HAP-1 (cell line): ENCODE measurements at regions not wholly inside any gene's neighbourhood (a gene's known extent, or its start where the extent isn't known, plus 50 kb on each side); places are given as distances from the start of the nearest gene placed in this dataset.
"Not testable (repeated sequence)": the region's sequence is repeated elsewhere in the genome, so short reads cannot be mapped to it uniquely, and the experiment has no call there.

Experiments
- DNase-seq, 2 experiments: peaks; one replicate each; pipeline ENCODE4 v3.0.0-alpha.2; 2016 to 2020; ENCODE audit warnings: low spot score in 2 of 2
- H3K27me3 ChIP-seq: fragments of 250-450 bp; sonication (Bioruptor Pico); 2 replicates; pipeline ENCODE4 v1.5.1; 2020; ENCODE audit warnings: low read depth, mild to moderate bottlenecking, moderate library complexity
- H3K36me3 ChIP-seq: fragments of 250-450 bp; sonication (Bioruptor Pico); replicated peaks from 2 replicates; pipeline ENCODE4 v1.5.1; 2020; ENCODE audit warnings: mild to moderate bottlenecking
- H3K4me1 ChIP-seq: fragments of 250-450 bp; sonication (Bioruptor Pico); 2 replicates; pipeline ENCODE4 v1.5.1; 2020; ENCODE audit warnings: mild to moderate bottlenecking
- H3K4me3 ChIP-seq: fragments of 250-450 bp; sonication (Bioruptor Pico); 2 replicates; pipeline ENCODE4 v1.5.1; 2020; ENCODE audit warnings: mild to moderate bottlenecking, moderate library complexity
- H3K9me3 ChIP-seq: fragments of 250-450 bp; sonication (Bioruptor Pico); 2 replicates; pipeline ENCODE4 v1.5.1; 2020; ENCODE audit warnings: mild to moderate bottlenecking, moderate library complexity
- in situ Hi-C: fragments of 300-500 bp; cut with MboI; formaldehyde crosslinking; loops from 3 replicates; pipeline ENCODE4 v1.14.3; 2020; ENCODE audit warnings: low sequenced_read_pairs, inconsistent platforms, mixed read lengths

DNA sequence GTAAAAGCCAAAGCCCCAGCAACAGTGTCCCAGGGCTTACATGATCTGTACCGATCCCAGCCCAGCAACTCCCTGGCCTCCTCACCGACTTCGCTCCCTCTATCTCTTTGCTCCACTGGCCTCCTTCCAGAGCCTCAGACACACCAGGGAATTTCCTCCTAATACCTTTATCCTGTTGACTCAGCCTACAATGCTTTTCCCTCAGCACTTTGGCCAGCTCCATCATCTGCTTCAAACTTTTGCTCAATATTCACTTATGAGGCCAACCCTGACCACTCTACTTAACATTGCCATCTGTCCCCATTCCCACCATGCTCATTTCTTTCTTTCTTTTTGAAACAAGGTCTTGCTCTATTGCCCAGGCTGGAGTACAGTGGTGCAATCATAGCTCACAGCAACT lies 93.3 kb upstream of the COBL start:
- H3K4me3 ChIP-seq, H3K9me3 ChIP-seq, DNase-seq, H3K4me1 ChIP-seq, in situ Hi-C loops, H3K27me3 ChIP-seq, H3K36me3 ChIP-seq: not testable (repeated sequence)

DNA sequence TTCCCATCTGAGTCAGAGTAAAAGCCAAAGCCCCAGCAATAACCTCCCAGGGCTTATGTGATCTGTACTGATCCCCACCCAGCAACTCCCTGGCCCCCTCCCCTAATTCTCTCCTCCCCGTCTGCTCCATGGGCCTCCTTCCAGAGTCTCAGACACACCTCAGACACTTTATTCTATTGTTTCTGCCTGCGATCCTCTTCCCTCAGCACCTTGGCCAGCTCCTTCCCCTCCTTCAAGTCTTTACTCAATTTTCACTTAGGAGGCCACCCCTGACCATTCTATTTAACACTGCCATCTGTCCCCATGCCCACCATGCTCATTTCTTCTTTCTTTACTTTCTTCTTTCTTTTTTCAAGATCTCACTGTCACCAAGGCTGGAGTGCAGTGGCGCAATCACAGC lies 81.0 kb upstream of the COBL start:
- peak in 1 of 2 experiments; percentile 20 for DNase-seq
- H3K27me3 ChIP-seq, in situ Hi-C loops: not testable (repeated sequence)

DNA sequence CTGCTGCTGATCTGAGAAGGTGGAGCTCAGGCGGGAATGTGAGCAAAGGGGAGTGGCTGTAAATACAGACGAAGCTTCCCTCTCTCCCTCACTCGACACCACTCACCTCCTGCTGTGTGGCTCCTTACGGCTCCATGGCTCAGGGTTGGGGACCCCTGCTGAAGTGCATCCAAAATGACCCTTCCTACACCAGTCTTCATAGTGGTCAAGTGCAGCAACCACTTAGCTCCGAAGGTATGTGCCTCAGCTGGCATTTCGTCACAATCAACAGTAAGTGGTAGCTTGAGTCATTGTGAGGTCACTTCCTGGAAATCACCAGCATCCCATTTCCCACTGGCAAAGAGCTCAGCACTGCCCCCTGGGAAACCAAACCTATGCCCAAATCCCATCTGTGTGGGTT lies 76.4 kb upstream of the COBL start:
- DNase-seq, in situ Hi-C loops, H3K4me1 ChIP-seq, H3K9me3 ChIP-seq, H3K27me3 ChIP-seq, H3K36me3 ChIP-seq, H3K4me3 ChIP-seq: not testable (repeated sequence)

More for the DNA sequence above, 81.0 kb upstream of the COBL start:
- H3K9me3 ChIP-seq, H3K36me3 ChIP-seq, H3K4me1 ChIP-seq, H3K4me3 ChIP-seq: not testable (repeated sequence)

DNA sequence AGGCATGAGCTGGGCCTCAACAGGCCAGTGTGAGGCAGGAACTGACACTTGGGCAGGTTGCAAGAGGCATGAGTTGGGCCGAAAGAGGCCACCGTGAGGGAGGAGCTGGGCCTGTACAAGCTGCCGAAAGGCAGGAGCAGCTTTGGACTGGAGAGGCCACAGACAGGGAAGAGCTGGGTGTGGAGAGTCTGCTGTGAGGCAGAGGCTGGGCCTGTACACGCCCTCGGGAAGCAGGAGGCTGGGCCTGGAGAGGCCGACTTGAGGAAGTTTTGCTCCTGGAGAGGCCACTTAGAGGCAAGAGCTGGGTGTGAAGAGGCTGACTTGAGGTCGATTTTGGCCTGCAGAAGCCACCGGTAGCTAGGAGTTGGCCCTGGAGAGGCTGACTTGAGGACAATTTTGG lies 73.3 kb upstream of the COBL start:
- H3K4me1 ChIP-seq, H3K36me3 ChIP-seq, H3K4me3 ChIP-seq, in situ Hi-C loops, H3K9me3 ChIP-seq, H3K27me3 ChIP-seq, DNase-seq: not testable (repeated sequence)

DNA sequence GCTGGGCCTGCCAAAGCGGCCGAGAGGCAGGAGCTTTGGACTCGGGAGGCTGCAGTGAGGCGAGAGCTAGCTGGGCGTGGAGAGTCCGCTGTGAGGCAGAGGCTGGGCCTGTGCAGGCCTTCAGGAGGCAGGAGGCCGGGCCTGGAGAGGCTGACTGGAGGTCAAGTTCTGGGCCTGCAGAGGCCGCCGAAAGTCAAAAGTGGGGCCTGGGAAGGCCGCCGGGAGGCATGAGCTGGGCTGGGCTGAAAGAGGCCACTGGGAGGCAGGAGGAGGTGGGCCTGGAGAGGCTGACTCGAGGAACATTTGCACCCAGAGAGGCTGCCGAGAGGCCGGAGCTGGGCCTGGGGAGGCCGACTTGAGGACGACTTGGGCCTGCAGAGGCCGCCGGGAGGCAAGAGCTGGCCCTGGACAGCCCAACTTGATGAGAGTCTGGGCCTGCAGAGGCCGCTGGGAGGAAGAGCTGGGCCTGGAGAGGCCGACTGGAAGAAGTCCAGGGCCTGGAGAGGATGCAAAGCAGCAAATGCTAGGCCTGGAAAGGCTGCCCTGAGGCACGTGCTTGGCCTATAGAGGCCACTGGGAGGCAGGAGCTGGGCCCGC lies 72.7 kb upstream of the COBL start:
- DNase-seq, H3K4me3 ChIP-seq, H3K9me3 ChIP-seq, in situ Hi-C loops, H3K27me3 ChIP-seq, H3K4me1 ChIP-seq, H3K36me3 ChIP-seq: not testable (repeated sequence)

DNA sequence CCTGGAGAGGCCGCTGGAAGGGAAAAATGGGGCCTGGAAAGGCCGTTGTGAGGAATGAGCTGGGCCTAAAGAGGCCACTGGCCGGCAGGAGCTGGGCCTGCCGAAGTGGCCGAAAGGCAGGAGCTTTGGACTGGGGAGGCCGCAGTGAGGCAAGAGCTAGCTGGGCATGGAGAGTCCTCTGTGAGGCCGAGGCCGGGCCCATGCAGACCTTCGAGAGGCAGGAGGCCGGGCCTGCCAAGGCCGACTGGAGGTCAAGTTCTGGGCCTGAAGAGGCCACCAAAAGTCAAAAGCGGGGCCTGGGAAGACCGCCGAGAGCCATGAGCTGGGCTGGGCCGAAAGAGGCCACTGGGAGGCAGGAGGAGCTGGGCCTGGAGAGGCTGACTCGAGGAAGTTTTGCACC lies 71.6 kb upstream of the COBL start:
- H3K4me3 ChIP-seq, H3K4me1 ChIP-seq, DNase-seq, H3K9me3 ChIP-seq, H3K27me3 ChIP-seq, H3K36me3 ChIP-seq, in situ Hi-C loops: not testable (repeated sequence)

DNA sequence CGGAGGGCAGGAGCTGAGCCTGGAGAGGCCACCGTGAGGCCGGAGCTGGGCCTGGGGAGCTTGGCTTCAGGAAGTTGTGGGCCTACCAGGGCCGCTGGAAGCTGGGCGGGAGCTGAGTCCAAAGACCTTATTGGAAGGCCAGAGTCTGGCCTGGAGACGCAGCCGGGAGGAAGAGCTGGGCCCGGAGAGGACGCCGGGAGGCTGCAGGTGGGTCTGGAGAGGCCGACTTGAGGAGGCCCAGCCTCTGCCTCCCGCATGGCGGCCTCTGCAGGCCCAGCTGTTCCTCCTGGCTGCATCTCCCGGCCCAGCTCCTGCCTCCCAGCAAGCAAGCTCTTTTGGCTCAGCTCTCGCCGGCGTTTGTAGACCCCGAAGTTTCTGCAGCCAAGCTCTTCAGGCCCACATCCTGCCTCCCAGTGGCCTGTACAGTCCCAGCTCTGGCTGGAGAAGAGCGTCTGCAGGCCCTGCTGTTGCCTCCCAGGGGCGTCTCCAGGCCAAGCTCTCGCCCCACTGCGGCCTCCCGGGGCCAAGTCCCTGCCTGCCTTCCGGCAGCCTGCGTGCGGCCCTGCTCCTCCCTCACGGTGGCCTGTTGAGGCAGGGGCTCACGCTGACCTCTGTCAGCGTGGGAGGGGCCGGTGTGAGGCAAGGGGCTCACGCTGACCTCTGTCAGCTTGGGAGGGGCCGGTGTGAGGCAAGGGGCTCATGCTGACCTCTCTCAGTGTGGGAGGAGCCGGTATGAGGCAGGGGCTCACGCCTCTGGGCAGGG lies 70.4 kb upstream of the COBL start:
- H3K27me3 ChIP-seq, H3K4me3 ChIP-seq, in situ Hi-C loops, H3K4me1 ChIP-seq, H3K36me3 ChIP-seq, H3K9me3 ChIP-seq, DNase-seq: not testable (repeated sequence)

DNA sequence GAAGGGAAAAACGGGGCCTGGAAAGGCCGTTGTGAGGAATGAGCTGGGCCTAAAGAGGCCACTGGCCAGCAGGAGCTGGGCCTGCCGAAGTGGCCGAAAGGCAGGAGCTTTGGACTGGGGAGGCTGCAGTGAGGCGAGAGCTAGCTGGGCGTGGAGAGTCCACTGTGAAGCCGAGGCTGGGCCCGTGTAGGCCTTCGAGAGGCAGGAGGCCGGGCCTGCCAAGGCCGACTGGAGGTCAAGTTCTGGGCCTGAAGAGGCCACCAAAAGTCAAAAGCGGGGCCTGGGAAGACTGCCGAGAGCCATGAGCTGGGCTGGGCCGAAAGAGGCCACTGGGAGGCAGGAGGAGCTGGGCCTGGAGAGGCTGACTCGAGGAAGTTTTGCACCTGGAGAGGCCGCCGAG lies 69.6 kb upstream of the COBL start:
- H3K27me3 ChIP-seq, H3K9me3 ChIP-seq, H3K4me1 ChIP-seq, H3K4me3 ChIP-seq, in situ Hi-C loops, DNase-seq, H3K36me3 ChIP-seq: not testable (repeated sequence)

DNA sequence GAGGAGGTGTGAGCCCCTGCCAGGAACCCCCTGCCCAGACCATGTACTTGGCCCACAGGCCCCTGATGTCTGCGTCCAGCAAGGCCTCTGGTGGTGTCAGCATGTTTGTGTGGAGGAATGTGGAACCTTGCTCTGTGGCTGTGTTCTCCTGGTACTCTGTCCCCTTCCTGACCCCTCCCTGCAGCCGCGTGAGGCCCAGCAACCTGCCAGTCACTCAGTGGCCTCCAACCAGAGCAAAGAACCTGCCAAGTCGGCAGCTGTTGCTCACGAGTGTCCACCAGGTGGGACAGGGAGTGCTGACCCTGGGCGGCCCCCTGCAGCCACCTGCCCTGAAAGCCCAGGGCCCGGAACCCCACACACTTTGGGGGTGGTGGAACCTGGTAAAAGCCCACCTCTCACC lies 65.6 kb upstream of the COBL start:
- DNase-seq, H3K36me3 ChIP-seq, H3K4me1 ChIP-seq, H3K4me3 ChIP-seq, H3K9me3 ChIP-seq, H3K27me3 ChIP-seq, in situ Hi-C loops: not testable (repeated sequence)

DNA sequence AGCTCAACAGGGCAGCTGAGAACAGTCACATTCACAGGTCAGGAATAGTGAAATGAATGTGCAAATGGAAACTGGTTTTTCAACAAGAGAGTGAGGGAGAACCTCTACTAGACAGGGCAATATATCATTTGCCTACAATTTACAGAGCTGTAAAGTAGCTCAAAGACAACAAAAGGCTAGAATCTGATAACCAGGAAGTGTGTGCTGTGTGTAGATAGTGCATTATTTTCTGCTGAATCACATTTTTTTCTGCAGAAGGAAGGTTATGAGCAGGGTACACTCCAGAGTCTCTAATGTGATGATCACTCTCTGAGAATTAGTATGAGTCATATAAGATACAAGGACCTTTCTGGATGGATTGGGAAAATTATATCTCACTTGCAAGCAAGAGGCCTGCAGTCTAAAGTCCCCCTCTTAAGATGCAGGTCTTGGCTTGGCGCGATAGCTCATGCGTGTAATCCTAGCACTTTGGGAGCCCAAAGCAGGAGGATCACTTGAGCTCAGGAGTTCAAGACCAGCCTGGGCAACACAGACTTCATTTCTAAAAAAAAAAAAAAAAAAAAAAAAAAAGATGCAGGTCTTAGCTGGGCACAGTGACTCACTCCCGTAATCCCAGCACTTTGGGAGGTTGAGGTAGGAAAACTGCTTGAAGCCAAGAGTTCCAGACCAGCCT lies 59.9 kb upstream of the COBL start:
- Histone ChIP-seq H3K36me3 (no peaks in the 10 kb centered on the region), H3K27me3 (no peaks in the 10 kb centered on the region), H3K4me3 (no peak overlapping the region), H3K4me1 (no peaks in the 10 kb centered on the region), H3K9me3 (no peaks in the 10 kb centered on the region)
- in situ Hi-C loops: no loop called here
- no peak for DNase-seq

DNA sequence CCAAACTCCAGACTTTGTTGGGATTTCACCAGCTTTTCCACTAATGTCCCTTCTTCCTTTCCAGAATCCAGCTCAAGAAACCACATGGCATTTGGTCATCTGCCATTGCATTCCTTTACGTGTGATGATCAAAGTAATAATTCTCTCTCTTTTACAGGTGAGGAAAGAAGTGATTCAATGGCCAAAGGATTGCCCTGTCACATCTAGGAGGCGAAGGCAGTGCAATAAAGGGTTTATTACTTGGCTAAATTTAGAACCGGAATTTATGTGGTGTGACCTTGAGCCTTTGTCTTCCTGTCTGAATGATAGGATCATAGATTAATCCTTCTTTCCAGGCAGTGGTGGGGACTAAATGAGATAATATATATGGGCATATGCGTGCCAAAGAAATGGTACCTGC lies 58.3 kb upstream of the COBL start:
- Histone ChIP-seq H3K4me3 (no peak overlapping the region), H3K9me3 (no peaks in the 10 kb centered on the region), H3K4me1 (no peaks in the 10 kb centered on the region), H3K27me3 (no peaks in the 10 kb centered on the region), H3K36me3 (no peaks in the 10 kb centered on the region)
- DNase-seq: no peak
- in situ Hi-C loops: loop anchor here (25.0 kb wide), 2 partner anchors 913 to 1238 kb away; partner anchors contain the start of gene FIGNL1

DNA sequence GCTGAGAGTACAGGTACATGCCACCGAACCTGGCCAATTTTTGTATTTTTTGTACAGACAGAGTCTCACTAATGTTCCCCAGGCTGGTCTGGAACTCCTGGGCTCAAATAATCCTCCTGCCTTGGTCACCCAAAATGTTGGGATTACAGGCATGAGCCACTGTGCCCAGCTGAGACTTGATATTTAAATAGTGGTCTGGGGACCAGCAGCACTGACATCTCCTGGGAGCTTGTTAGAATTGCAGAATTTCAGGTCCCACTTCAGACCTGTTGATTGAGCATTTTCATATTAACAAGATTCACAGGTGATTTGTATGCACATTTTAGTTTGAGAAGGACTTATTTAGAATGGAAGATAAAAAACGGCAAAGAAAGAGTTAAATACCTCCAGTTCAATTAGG lies 57.0 kb upstream of the COBL start:
- H3K36me3 ChIP-seq, H3K9me3 ChIP-seq, H3K27me3 ChIP-seq, H3K4me3 ChIP-seq, DNase-seq, H3K4me1 ChIP-seq: not testable (repeated sequence)
- in situ Hi-C loops: loop anchor here (25.0 kb wide), 2 partner anchors 911 to 1236 kb away; partner anchors contain the start of gene FIGNL1

DNA sequence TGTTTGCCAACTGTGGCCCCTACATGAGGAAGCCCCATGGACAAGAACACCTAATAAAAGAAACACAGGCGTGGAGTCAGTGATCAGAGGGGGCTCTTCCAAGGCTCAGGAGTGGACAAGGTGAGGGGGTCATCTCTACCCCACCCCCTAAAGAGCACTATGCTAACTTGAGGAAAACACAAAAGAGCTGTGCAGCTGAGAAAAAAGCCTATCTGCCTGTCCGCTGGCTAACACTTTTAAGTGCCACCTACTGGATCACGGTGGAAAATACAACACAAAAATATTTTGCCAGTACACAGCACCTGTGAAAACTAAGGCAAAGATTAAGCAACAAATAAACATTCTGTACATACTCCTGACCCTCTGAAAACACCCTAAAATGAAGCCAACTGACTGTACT lies 53.1 kb upstream of the COBL start:
- Histone ChIP-seq H3K27me3 (no peaks in the 10 kb centered on the region), H3K36me3 (no peaks in the 10 kb centered on the region), H3K4me3 (no peak overlapping the region), H3K4me1 (no peaks in the 10 kb centered on the region), H3K9me3 (no peaks in the 10 kb centered on the region)
- in situ Hi-C loops: loop anchor here (5.0 to 25.0 kb wide), 3 partner anchors 207 to 1232 kb away; partner anchors contain the start of gene FIGNL1
- DNase-seq: peak; percentile 21 to 45

DNA sequence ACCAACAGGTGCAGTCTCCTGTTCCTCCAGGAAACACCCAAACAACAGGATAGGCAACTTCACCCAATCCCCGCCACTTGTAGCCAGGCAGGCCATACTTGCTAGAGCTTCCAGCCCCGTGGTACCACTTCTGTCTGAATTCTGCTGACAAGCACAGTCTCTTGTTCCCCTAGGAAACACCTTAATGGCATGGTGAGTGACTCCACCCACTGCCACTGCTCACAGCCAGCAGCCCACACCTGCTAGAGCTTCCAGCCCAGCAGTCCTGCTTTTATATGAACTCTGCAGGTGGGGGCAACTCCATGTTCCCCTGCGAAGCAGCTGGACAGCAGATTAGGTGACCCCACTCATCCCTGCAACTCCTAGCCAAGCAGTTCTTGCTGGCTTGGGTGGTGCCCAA lies 52.6 kb upstream of the COBL start:
- not testable (repeated sequence) for H3K36me3 ChIP-seq, DNase-seq, H3K4me1 ChIP-seq, H3K27me3 ChIP-seq, H3K9me3 ChIP-seq, H3K4me3 ChIP-seq
- in situ Hi-C loops: loop anchor here (5.0 to 25.0 kb wide), 3 partner anchors 207 to 1232 kb away; partner anchors contain the start of gene FIGNL1
